HCT116 (cell line): ENCODE measurements at regions not wholly inside any gene's neighbourhood (a gene's known extent, or its start where the extent isn't known, plus 50 kb on each side); places are given as distances from the start of the nearest gene placed in this dataset.

Source experiments
- ATAC-seq: fragments of 200-7000 bp; cut with Tn5 transposase; 2 replicates; pipeline ENCODE4 v1.9.1; 2020; ENCODE audit warnings: mild to moderate bottlenecking, moderate library complexity
- BruUV-seq: library from RNA; stranded (reverse); fragments of 400-500 nt; replicated peaks from 2 replicates; lab custom pipeline; 2021; lab: Mats Ljungman, UMichigan
- CTCF ChIA-PET: fragments of 300-600 bp; sonication (Branson Sonifier 250); formaldehyde crosslinking; loops from one replicate; lab custom pipeline; 2021; ENCODE audit warnings: antibody characterized with exemption; lab: Charles Lee
- POLR2A ChIA-PET: fragments of 300-600, 350-600 bp; sonication (Branson Sonifier 250); formaldehyde crosslinking; loops from one replicate; lab custom pipeline; 2021; ENCODE audit warnings: antibody characterized with exemption; lab: Charles Lee
- RAD21 ChIA-PET, 2 experiments: fragments of 300-600 bp; sonication (Branson Sonifier 250); formaldehyde crosslinking; loops; one replicate each; lab custom pipeline; 2023; ENCODE audit warnings: low total read pairs in 2 of 2; ENCODE audit not compliant: uncharacterized antibody in 2 of 2, unreplicated experiment in 2 of 2, low non-redundant PET in 1 of 2; lab: Charles Lee
- DNase-seq: peaks from one replicate; pipeline ENCODE4 v3.0.0-alpha.2; 2010; ENCODE audit warnings: low read depth, low spot score
- H2AFZ ChIP-seq: fragments of 200-600 bp; shearing (Covaris generic), sonication (generic); 2 replicates; pipeline ENCODE4 v1.6.1; 2017; ENCODE audit warnings: low read depth, mixed run types, mixed read lengths, antibody characterized with exemption, low read length; ENCODE audit not compliant: poor library complexity, severe bottlenecking
- H3K27ac ChIP-seq: 2 replicates; pipeline ENCODE4 v1.5.1; 2012; ENCODE audit warnings: low read depth, low read length
- H3K27me3 ChIP-seq: fragments of 200-600 bp; sonication (generic); 2 replicates; pipeline ENCODE4 v1.6.1; 2016; ENCODE audit warnings: mixed run types, low read length, mixed read lengths; ENCODE audit not compliant: insufficient read depth
- H3K36me3 ChIP-seq, 2 experiments: fragments of 200-500 bp in 1 of 2; fragments of 200-600 bp in 1 of 2; sonication (Bioruptor generic) in 1 of 2; sonication (generic) in 1 of 2; 2 replicates each; pipeline versions ENCODE4 v1.5.1 to v1.6.1; 2014 to 2016; ENCODE audit warnings: low read length in 2 of 2, inconsistent platforms in 1 of 2, mixed read lengths in 1 of 2, mixed run types in 1 of 2; ENCODE audit not compliant: insufficient read depth in 2 of 2, control insufficient read depth in 1 of 2
- H3K4me1 ChIP-seq, 2 experiments: fragments of 200-600 bp in 1 of 2; sonication (generic) in 1 of 2; 2 replicates each; pipeline versions ENCODE4 v1.5.1 to v1.6.1; 2012 to 2017; ENCODE audit warnings: low read length in 2 of 2, inconsistent platforms in 1 of 2, mild to moderate bottlenecking in 1 of 2, mixed read lengths in 1 of 2, mixed run types in 1 of 2, moderate library complexity in 1 of 2; ENCODE audit not compliant: insufficient read depth in 2 of 2, control insufficient read depth in 1 of 2
- H3K4me2 ChIP-seq: fragments of 200-600 bp; sonication (generic); 2 replicates; pipeline ENCODE4 v1.6.1; 2017; ENCODE audit warnings: mixed run types, low read length, mixed read lengths
- H3K4me3 ChIP-seq, 2 experiments: fragments of 200-600 bp in 1 of 2; sonication (generic) in 1 of 2; replicated peaks in 1 of 2; 2 replicates each; pipeline ENCODE4 v1.5.1; 2011 to 2016; ENCODE audit warnings: low read length in 2 of 2, control low read depth in 1 of 2, low read depth in 1 of 2, mild to moderate bottlenecking in 1 of 2, mixed read lengths in 1 of 2, mixed run types in 1 of 2
- H3K79me2 ChIP-seq: fragments of 200-600 bp; sonication (generic); 2 replicates; pipeline ENCODE4 v1.6.1; 2017; ENCODE audit warnings: mild to moderate bottlenecking, mixed run types, low read length, moderate library complexity, mixed read lengths; ENCODE audit not compliant: insufficient read depth
- H3K9ac ChIP-seq: fragments of 200-600 bp; sonication (generic); 2 replicates; pipeline ENCODE4 v1.6.1; 2016; ENCODE audit warnings: low read length, mixed read lengths
- H3K9me2 ChIP-seq: fragments of 200-600 bp; sonication (generic), shearing (Covaris generic); 2 replicates; pipeline ENCODE4 v1.6.1; 2017; ENCODE audit warnings: mixed run types, mild to moderate bottlenecking, moderate library complexity; ENCODE audit not compliant: insufficient read depth
- H3K9me3 ChIP-seq, 2 experiments: fragments of 200-500 bp in 1 of 2; fragments of 200-600 bp in 1 of 2; sonication (Bioruptor generic) in 1 of 2; sonication (generic) in 1 of 2; 2 replicates each; pipeline ENCODE4 v1.6.1; 2014 to 2017; ENCODE audit warnings: low read length in 2 of 2, mixed read lengths in 2 of 2, inconsistent platforms in 1 of 2, low read depth in 1 of 2, mild to moderate bottlenecking in 1 of 2, mixed run types in 1 of 2, moderate library complexity in 1 of 2; ENCODE audit not compliant: control insufficient read depth in 1 of 2, insufficient read depth in 1 of 2
- H4K20me1 ChIP-seq: fragments of 200-600 bp; sonication (generic), shearing (Covaris generic); 2 replicates; pipeline ENCODE4 v1.6.1; 2017; ENCODE audit warnings: mixed run types, mild to moderate bottlenecking, moderate library complexity; ENCODE audit not compliant: insufficient read depth
- CBX3 ChIP-seq: IDR thresholded peaks from 2 replicates; pipeline ENCODE4 v1.6.1; 2012; ENCODE audit warnings: low read depth
- EGR1 ChIP-seq: IDR thresholded peaks from 2 replicates; pipeline ENCODE4 v1.6.1; 2012; ENCODE audit warnings: low read depth
- EZH2 ChIP-seq: fragments of 200-600 bp; sonication (generic); IDR thresholded peaks from 2 replicates; pipeline ENCODE4 v1.6.1; 2017; ENCODE audit warnings: antibody characterized with exemption, mixed run types
- FOSL1 ChIP-seq: IDR thresholded peaks from 2 replicates; pipeline ENCODE4 v1.6.1; 2012; ENCODE audit warnings: low read depth
- SIN3A ChIP-seq: IDR thresholded peaks from 2 replicates; pipeline ENCODE4 v1.6.1; 2012; ENCODE audit warnings: low read depth
- SP1 ChIP-seq: IDR thresholded peaks from 2 replicates; pipeline ENCODE4 v1.6.1; 2012; ENCODE audit warnings: low read depth
- SRF ChIP-seq: IDR thresholded peaks from 2 replicates; pipeline ENCODE4 v1.6.1; 2012; ENCODE audit warnings: low read depth
- YY1 ChIP-seq: IDR thresholded peaks from 2 replicates; pipeline ENCODE4 v1.6.1; 2011; ENCODE audit warnings: low read length, low read depth, moderate library complexity, mild to moderate bottlenecking; ENCODE audit not compliant: insufficient replicate concordance; ENCODE audit errors: extremely low read depth
- ZFX ChIP-seq: fragments of 450-650 bp; IDR thresholded peaks from 2 replicates; pipeline ENCODE4 v1.6.1; 2017
- ZNF274 ChIP-seq: fragments of 200-500 bp; sonication (Bioruptor generic); IDR thresholded peaks from 2 replicates; pipeline ENCODE4 v1.6.1; 2014; ENCODE audit warnings: mild to moderate bottlenecking, low read depth, low read length, inconsistent platforms
- intact Hi-C: fragments of 100-400 bp; cut with micrococcal nuclease; formaldehyde crosslinking; loops from 2 replicates; pipeline ENCODE4 v1.10.0; 2022
- TF ChIP-seq, protein P1 (sequence below): IDR thresholded peaks from 2 replicates; pipeline ENCODE4 v1.6.1; 2012
- TF ChIP-seq, protein P2 (sequence below), 3 experiments: fragments of 200-600 bp in 1 of 3; sonication (generic) in 1 of 3; IDR thresholded peaks in 2 of 3; conservative IDR thresholded peaks in 1 of 3; 2 replicates each; pipeline ENCODE4 v1.5.1; 2012 to 2017; ENCODE audit warnings: low read depth in 2 of 3, low read length in 2 of 3, antibody characterized with exemption in 1 of 3, borderline replicate concordance in 1 of 3, control low read depth in 1 of 3, mild to moderate bottlenecking in 1 of 3, mixed read lengths in 1 of 3, mixed run types in 1 of 3, moderate library complexity in 1 of 3; ENCODE audit not compliant: insufficient read depth in 1 of 3

DNA sequence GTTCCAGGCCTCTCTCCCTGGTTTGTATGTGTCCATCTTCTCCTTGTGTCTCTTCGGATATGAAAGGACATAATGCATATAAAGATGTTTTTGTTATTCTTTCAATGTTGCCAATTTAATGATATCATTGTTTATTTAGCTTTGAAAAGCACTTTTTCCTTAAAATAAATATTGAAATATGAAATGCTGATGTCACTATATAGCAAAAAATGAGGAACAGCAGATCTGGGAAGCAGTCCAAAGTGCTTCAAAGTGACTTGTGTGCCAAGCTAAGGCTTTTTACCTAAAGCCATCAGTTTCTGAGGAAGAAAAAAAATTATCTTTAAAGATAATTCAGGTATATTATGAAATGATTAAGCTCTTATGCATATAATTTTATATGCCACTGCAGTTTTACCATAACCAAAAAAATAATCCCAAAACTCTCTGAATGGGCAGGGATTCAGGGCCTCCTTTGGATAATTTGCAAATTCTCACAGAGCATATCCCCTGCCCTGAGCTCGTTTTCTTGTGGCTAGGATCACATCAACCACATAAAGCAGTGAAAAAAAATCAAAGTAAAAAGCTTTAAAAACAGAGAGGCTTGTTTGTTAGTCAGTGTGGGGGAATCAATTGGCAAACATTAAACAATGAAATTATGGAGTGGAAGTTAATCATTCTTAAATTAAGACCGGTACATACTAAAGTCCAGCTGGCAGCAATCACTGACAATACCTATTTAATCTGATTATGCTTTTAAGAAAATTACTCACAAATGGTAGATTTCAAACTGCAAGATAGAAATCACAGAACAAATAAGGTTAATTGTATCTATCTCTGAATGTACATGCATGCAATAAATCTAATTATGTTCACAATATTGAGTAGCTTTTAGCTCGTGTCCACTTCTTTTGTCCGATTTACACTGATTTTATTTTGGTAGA is 1027.9 kb upstream of the ADGRB3 start:
- RAD21 ChIA-PET, result no interaction called here
- H3K4me3 ChIP-seq, result no peak overlapping the region
- H2AFZ ChIP-seq, result no peak overlapping the region
- peaks cover 17 to 20% of the 10 kb centered on the region in 2 experiments; a peak in 3 of 4 replicates for H3K9me3 ChIP-seq
- H3K9ac ChIP-seq, result no peak overlapping the region
- H3K9me2 ChIP-seq, result no peaks in the 10 kb centered on the region
- H3K4me1 ChIP-seq, result no peaks in the 10 kb centered on the region
- no peak overlapping the region for H3K4me2 ChIP-seq
- POLR2A ChIA-PET, result no interaction called here
- CTCF ChIA-PET, result no interaction called here
- intact Hi-C loops, result no loop called here
- ATAC-seq, result no peak
- H3K36me3 ChIP-seq, result no peaks in the 10 kb centered on the region
- no peaks in the 10 kb centered on the region for H3K79me2 ChIP-seq
- no peaks in the 10 kb centered on the region for H3K27me3 ChIP-seq
- TF ChIP-seq ZFX (no peak), SIN3A (no peak), FOSL1 (no peak), EGR1 (no peak), SP1 (no peak), EZH2 (no peak), ZNF274 (no peak), SRF (no peak)
- no peak overlapping the region for H3K27ac ChIP-seq
- BruUV-seq, result no TSS peak
- no peaks in the 10 kb centered on the region for H4K20me1 ChIP-seq
- DNase-seq, result no peak

DNA sequence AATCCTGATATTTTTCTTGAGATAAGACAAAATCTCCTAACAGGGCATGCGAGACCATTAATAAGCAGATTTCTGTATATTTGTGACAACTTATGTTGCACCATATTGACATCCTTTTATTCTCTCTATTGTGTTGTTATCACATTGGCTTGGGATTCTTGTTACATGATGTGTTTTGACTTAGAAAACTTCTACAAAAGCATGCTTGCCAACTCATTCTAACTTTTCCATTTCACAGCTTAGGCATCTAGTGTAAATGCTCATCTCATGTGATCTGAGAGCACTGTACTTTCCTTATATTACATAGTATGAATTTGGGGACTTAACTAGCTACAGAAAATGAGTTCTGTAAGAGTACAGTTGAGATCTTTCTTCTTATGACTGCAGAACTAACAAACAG is 1040.7 kb upstream of the ADGRB3 start:
- intact Hi-C loops, result no loop called here
- no peaks in the 10 kb centered on the region for H3K36me3 ChIP-seq
- POLR2A ChIA-PET, result no interaction called here

More for the DNA sequence above, 1040.7 kb upstream of the ADGRB3 start:
- ChIA-PET CTCF (no interaction called here), RAD21 (no interaction called here)
- Histone ChIP-seq H4K20me1 (no peaks in the 10 kb centered on the region), H3K4me2 (no peak overlapping the region), H3K27ac (no peak overlapping the region), H3K4me1 (no peaks in the 10 kb centered on the region), H3K9me3 (peaks cover 0 to 3% of the 10 kb centered on the region in 2 experiments; a peak in 2 of 4 replicates), H3K79me2 (no peaks in the 10 kb centered on the region), H3K9ac (no peak overlapping the region)
- ATAC-seq, result no peak
- no TSS peak for BruUV-seq
- DNase-seq, result no peak
- TF ChIP-seq YY1 (no peak), FOSL1 (no peak), SRF (no peak), CBX3 (no peak), SP1 (no peak), EZH2 (no peak), SIN3A (no peak)
- TF ChIP-seq, protein P1, sequence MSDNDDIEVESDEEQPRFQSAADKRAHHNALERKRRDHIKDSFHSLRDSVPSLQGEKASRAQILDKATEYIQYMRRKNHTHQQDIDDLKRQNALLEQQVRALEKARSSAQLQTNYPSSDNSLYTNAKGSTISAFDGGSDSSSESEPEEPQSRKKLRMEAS, result no peak
- TF ChIP-seq, protein P2, sequence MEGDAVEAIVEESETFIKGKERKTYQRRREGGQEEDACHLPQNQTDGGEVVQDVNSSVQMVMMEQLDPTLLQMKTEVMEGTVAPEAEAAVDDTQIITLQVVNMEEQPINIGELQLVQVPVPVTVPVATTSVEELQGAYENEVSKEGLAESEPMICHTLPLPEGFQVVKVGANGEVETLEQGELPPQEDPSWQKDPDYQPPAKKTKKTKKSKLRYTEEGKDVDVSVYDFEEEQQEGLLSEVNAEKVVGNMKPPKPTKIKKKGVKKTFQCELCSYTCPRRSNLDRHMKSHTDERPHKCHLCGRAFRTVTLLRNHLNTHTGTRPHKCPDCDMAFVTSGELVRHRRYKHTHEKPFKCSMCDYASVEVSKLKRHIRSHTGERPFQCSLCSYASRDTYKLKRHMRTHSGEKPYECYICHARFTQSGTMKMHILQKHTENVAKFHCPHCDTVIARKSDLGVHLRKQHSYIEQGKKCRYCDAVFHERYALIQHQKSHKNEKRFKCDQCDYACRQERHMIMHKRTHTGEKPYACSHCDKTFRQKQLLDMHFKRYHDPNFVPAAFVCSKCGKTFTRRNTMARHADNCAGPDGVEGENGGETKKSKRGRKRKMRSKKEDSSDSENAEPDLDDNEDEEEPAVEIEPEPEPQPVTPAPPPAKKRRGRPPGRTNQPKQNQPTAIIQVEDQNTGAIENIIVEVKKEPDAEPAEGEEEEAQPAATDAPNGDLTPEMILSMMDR (IDR thresholded peaks at IDR 0.05 in 2 of 3, conservative IDR thresholded peaks at IDR 0.05 in 1 of 3; ENCODE audit: borderline replicate concordance in 1 of 3, insufficient read depth in 1 of 3, low read depth in 2 of 3, low read length in 2 of 3), result no peak
- TF ChIP-seq, all 23 proteins: peak for 0
- Histone ChIP-seq H3K9me2 (no peaks in the 10 kb centered on the region), H3K27me3 (no peaks in the 10 kb centered on the region), H2AFZ (no peak overlapping the region), H3K4me3 (no peak overlapping the region)
